ENCODE measurements at regions not wholly inside any gene's neighbourhood (a gene's known extent, or its start where the extent isn't known, plus 50 kb on each side); places are given as distances from the start of the nearest gene placed in this dataset.
A peak's percentile ranks its signal among the peaks of the same experiment; 100 is the strongest.

DNA sequence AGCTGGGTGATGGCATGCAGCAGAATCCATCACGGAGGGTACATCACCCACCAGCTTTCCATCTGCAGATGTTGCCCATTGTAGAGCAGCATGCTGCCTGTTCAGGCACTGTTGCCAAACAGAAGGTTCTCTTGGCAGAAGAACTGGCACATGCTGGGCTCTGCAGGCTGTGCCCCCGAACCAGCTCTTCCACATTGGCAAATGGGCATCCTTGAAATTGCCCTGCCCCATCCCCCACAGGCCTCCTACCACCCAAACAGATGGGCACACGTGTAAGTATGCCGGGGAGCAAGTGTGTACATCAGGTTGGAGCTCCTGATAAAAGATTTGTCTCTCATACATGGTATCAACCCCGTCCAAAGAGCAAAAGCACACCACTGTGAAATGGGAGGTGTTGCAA, 220.3 kb upstream of the TAS2R1 start:
- DNase-seq (ENCODE audit: extremely low read depth, low read depth): no peak
- TF ChIP-seq CTCF (IDR thresholded peaks at IDR 0.05; ENCODE audit: low read depth, low read length): no peak

- no peak for DNase-seq (ENCODE audit: extremely low read depth, low read depth)
- TF ChIP-seq CTCF (IDR thresholded peaks at IDR 0.05; ENCODE audit: low read depth, low read length): no peak
Measured at GRCh38 chr5:9847631-9848030, 217.5 kb upstream of the TAS2R1 start.

GRCh38 chr5:9845185-9845584, 215.0 kb upstream of the TAS2R1 start:
- no peak for TF ChIP-seq CTCF (IDR thresholded peaks at IDR 0.05; ENCODE audit: low read depth, low read length)
- no peak for DNase-seq (ENCODE audit: extremely low read depth, low read depth)

GRCh38 chr5:9841516-9842170, 211.5 kb upstream of the TAS2R1 start:
- DNase-seq (ENCODE audit: extremely low read depth, low read depth): no peak

DNA sequence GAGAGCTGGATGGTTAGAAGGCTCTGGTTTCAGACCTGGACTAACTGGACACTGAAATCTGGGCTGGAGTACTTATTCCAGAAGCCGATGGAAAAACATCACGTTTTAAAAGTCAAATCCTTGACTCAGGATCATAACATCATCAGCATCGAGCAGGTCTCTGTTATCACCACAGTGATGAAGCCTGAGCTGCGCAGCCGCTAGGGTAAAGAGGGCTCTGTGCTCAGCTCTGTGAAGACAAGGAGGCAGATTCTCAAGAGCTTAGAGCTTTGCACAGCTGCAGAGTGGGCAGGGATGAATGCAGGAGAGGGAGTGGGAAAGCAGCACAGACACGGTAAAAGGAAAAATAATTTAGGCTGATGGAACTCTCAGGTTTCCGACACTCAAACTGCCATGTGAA, 208.8 kb upstream of the TAS2R1 start:
- DNase-seq (ENCODE audit: extremely low read depth, low read depth): no peak
- no peak for TF ChIP-seq CTCF (IDR thresholded peaks at IDR 0.05; ENCODE audit: low read depth, low read length)

More at GRCh38 chr5:9841516-9842170, 211.5 kb upstream of the TAS2R1 start:
- no peak for TF ChIP-seq CTCF (IDR thresholded peaks at IDR 0.05; ENCODE audit: low read depth, low read length)

DNA sequence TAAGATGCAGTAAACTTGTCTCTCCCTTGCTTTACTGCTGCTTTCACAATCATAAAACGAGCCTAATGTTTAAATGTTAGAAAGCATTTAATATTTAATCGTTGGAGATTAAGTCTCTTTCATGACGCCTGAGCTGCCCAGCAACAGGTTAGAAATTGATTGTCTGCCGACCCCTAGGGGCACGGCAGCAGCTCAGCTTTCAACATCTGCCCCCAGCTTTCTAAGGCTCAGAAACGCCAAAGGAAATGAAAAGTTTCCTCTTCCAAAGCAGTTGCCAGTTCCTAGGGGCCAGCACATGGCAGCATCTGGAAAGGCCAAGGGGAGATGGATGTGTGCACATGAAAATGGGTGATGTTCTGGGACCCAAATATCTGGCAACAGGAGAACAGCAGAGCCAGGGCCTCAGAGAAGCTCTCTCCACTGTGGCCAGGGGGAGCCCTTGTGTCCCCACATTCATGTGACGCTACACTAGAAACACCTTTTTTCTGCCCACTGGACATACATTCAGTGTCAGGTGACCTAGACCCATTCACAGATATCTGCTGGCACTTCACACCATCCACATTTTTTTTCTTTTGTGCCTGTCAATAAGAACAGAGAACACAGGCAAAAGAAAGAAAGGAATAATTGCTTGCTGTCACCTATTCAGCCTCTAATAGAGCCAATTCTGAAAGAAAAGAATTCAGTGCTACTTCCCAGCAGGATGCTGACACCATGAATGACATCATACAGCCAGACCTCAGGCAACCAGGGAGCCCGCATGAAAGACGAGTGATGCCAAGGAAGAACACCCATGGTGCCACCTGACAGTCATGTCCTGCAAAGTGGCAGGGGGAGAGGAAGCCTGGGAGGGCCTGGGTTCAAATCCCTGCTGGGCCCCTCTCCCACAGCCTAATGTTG, 205.0 kb upstream of the TAS2R1 start:
- peak; percentile 27 for TF ChIP-seq CTCF (IDR thresholded peaks at IDR 0.05; ENCODE audit: low read depth, low read length)

DNA sequence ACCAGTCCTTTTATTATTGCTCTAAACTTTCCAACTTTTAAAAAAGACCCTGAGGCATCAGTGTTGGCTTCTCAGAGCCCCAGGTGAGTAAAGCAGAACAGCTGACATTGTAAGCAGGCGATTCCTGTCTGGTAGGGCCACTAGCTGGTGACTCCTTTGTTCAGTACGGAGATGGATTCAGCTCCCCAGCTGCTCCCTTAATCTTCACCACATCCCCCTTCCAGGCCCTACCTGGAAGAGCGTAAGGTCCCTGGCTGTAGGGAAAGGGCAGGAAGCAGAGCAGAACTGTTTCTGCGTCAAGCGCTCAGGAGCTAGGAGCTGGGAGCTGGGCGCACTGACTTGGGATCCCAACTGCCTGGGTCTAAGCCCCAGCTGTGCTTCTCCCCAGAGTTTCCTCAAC, 203.7 kb upstream of the TAS2R1 start:
- TF ChIP-seq CTCF (IDR thresholded peaks at IDR 0.05; ENCODE audit: low read depth, low read length): no peak
- DNase-seq (ENCODE audit: extremely low read depth, low read depth): no peak

More for the DNA sequence above, 205.0 kb upstream of the TAS2R1 start:
- no peak for DNase-seq (ENCODE audit: extremely low read depth, low read depth)
